ELR (cell line): ENCODE measurements at regions not wholly inside any gene's neighbourhood (a gene's known extent, or its start where the extent isn't known, plus 50 kb on each side); places are given as distances from the start of the nearest gene placed in this dataset.

Experiments
- DNase-seq: peaks from one replicate; pipeline ENCODE4 v3.0.0-alpha.2; 2015; ENCODE audit warnings: low read depth

DNA sequence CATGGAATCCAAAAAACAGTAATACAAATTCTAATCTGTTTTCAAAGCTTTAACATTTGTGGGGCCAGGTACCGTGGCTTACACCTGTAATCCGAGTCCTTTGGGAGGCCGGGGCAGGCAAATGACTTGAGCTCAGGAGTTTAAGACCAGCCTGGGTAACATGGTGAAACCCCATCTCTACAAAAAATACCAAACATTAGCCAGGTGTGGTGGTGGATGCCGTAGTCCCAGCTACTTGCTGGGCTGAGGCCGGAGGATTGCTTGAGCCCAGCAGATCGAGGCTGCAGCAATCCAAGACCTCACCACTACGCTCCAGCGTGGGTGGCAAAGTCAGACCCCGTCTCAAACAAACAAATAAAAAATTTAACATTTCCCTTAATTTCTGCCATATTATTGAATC is 74.3 kb upstream of the SALL3 start:
- DNase-seq: no peak

DNA sequence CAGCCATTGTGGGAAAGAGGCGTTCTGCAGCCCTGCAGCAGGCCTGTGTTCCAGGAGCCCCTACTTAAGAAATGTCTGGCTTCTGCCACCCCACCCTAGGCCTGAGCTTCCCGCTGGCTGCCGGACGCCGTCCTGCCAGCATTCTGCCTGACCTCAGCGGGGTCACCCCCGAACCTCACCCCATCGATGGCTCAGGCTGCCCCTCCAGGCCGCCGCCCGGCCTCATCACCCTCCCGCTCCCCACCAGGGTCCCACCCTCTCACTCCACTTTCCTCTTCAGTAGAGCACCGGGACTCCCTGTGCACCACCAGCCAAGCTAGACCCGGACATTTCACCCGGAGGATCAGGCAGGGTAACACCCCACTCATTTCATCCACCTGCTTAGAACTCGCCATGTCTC is 73.6 kb upstream of the SALL3 start:
- DNase-seq: no peak

DNA sequence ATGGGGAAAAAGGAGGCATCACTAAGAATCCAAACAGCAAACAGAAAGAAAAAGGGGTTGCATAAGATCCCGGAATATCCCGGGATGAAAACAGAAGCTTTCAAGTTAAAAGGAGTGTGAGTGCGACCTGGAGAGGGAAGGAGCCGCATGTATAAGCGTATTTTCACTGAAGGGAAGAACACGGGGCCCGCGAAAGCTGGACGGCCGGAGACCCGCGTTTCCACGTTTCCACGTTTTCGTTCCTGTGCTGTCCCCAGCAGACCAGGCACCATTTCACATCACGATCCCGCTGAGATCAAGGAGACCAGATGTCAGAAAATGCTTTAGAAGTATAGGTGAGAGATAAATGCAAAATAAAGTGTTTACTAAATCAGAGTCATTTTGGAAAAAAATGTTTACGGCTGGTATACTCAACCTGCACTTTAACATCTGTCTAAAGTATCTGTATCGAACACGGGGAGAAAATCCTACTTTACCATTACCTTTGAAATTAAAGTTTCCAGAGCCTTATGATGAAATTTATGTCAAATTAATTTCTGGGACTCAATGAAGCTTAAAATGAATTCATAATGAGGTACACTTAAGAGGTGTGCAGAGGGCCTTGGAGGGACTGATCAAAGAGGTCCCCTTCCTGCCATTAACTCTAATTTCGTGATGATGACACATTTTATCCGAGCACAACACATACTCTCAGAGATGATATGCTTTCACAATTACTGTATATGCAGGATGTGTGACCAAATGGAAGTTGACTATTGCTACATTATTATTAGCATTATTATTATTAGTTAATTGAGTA is 71.0 kb upstream of the SALL3 start:
- no peak for DNase-seq

DNA sequence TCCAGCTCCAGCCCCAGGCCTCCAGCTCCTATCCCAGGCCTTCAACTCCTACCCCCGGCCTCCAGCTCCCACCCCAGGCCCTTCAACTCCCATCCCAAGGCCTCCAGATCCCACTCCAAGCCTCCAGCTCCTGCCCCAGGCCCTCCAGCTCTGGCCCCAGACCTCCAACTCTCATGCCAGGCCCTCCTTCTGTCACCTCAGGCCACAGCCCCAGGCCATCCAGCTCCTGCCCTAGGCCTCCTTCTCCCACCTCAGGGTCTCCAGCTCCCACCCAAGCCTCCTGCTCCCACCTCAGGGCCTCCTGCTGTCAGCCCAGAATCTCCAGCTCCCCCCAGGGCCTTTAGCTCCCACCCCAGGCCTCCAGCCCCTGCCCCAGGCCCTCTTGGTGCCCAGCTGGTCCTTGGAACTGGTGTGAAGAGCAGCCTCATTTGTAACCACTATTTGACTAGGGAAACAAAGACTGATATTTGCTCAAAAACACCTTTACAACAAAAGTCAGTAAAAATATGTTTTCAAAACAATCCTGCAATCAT is 67.8 kb upstream of the SALL3 start:
- no peak for DNase-seq

DNA sequence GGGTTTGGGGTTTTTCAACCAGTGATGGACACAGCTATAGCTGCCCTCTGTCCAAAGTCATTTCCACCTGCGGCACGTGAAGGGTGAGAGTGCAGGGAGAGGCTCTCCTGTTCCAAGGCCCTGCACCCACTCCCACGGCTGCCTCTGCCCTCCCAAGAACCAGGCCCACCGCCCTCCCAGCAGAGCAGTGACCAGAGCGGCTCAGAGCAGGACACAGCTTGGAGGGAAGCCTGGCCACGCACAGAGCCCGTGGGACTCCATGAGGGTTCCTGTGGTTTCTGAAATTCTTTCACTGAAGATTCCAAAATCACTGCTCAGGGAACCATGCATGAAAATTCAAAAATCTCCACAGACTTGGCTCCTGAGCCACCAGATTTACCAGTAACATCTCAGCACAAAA is 67.3 kb upstream of the SALL3 start:
- no peak for DNase-seq

DNA sequence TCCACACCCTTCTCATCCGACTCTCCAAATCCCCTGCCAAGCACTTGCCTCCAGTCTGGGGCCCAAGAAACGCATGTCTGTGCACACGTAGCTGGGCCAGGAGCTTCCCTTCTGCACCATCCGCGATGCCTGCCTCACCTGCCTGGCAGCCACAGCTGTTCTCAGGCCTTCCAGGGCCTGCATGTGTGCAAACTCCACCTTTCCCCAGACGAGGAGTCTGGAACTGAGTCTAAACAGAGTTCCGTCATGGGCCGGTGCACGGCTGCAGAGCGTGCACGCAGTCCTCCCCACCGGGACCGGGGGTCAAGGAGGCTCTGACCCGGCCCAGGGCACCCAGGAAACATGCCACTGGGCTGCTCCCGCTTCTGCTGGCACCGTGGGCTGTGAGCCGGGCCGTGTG is 66.8 kb upstream of the SALL3 start:
- DNase-seq: no peak

DNA sequence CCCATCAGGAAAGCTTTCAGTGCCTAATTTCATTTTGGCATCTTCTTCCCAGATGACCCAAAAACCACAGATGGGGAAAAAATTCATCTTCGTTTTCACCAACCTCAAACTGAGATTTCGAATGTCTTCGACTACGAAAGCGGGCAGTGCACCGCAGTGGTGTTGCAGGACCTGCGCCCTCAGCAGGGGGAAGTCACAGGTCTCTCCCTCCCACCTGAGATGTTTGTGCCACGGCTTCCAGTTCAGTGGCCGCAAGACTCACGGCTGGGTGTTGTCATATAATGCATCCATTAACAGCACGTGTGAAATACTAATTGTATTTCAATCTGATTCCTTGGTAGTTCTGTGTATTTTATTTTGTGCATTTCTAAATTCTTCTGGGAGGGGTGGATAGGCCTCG is 66.2 kb upstream of the SALL3 start:
- DNase-seq: no peak

DNA sequence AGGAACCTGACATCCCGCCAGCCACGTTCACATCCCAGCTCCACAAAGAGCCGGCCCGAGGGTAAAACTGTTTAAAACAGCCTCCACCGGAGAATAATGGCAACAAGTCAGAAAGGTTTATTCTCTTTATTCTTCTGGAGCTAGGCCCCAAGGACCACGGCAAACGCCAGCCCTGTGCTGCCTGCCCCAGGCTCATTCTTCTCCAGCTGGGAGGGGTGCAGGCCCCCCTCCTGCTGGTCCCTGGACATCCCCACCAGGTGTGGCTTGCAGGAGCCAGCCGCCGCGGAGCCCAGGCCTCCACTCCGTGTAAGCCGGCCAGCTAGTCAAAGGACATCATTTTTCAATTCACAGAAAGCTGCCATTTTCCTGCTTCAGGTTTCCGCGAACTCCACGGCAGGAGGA is 65.8 kb upstream of the SALL3 start:
- no peak for DNase-seq

DNA sequence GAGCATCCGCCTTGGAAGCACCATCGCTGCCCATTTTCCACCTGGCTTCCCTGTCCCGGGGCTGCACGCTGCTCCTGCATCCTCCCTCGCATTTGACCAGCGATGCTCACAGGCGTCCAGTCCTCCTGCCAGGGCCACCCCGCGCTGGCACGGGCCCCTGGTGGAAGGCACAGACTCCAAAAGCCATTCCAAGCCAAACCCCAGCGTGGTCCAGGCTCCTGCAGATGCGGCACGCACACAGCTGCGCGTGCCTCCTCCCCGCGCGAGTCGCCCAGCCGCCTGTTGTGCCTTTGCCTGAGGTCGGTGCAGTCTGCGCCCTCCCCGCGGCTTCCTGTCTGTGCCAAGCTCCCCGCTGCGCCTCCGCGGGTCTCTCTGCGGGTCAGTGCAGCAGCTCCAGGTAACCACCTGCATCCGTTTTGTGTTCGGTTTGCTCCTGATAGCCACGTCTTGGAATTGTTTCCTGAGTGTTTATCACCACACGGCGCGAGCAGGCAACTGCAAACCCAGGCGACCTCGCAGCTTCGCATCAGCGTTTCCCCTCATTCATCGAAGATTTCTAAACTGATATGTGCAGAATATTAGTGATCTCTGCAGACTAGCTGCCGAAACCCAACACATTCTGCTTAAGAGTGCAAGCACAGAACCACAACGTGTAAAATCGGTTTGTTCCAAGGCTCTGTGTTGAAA is 65.2 kb upstream of the SALL3 start:
- no peak for DNase-seq

DNA sequence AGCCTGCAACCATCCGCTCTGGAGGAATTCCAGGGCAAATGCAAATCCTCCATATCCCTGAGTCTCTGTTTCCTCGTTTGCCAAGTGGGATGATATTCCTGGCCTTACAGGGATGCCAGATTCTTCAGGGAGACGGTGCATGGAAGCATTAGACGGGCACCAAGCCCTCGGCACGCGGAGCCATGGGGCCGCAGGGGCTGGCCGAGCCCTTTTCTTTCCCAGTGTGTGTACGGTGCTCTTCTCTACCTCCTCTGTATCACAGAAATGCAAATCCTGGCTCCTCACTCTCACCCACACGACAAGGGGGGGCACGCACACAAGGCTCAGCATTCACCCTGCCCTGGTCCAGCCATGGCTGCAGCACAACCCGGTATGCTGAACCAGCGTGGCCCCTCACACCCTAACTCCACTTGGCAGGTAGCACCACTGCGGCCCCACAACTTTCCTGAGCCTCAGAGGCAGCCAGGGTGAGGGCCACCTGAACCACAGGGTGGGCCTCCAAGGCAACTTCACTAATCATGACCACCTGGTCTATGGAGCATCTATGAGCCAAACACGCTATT is 64.1 kb upstream of the SALL3 start:
- no peak for DNase-seq

DNA sequence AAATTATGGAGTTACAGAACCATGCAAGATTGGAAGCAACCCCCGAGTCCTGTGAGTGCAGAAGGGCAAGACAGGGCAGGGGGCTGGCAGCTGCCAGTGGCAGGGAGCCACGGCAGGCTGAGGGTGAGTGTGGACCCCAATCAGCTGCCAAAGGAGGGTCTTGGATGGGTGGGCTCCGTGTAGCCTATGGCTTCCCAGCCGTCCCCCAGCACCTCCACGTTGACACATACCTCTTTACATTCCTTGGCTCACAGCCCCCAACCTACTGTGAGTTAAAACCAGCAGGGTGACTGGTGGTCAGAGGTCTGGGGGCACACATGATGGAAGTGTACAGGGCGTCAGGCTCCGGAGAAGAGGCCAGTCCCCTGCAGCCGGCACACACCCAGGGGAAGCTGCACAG is 60.9 kb upstream of the SALL3 start:
- DNase-seq: no peak

DNA sequence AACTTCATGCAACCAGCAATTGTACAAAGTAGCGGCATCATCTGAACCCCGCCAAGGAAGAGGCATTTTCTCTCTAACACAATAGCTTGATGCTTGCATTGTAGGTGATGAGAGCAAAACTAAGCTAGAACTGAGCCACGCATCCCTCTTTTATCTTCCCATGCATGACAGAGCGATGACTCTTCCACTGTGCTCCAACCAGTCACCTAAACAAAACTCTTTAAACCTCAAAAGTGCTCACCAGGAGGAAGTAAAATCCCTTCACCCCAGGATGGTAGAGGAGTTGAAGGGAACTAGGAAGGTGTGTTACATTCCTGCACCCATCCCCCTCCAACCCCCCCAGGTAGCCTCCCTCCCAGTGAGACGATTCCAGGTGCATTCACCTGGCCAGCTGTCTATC is 59.7 kb upstream of the SALL3 start:
- no peak for DNase-seq

DNA sequence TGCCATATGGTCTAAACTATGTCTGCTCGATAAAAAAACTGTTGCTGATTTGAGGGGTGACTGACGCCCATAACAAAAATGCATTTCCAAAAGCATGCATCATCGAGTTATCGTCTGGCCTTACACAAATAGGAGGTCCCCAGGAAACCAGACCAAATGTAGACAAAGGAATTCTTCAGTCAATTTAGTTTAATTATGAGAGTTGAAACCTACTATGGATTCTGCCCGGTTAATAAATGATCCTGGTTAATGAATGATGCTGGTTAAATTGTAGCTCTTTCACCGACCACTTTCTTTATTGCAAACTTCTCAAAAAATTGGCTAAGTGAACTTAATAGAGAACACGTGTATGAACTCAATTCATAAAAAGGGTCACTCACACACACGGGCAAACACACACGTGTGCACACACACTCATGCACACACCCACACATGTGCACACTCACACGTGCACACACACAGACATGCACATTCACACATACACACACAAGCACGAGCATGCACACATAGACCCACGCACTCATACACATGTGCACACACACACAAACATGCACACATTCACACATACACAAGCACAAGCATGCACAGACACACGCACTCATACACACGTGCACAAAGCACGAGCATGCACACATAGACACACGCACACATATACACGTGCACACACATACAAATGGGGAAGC is 59.0 kb upstream of the SALL3 start:
- DNase-seq: no peak

DNA sequence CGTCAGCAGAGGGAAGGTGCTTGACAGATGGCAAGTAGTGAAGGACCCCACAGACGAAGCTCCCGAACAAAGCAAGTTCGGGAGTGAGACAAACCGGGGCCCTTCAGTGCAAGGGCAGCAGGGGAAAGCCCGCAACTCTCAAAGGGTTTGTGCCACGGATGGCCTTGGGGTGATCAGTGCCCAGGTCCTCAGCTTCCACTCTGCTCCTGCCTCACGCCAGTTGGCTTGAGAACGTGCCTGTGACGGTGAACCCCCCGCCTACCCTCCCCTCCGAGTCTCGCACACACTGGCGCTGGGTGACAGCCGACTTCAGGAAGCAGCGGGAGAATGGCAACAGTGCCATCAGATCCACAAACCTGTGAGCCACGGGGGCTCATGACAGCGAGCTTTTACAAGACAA is 56.8 kb upstream of the SALL3 start:
- no peak for DNase-seq

DNA sequence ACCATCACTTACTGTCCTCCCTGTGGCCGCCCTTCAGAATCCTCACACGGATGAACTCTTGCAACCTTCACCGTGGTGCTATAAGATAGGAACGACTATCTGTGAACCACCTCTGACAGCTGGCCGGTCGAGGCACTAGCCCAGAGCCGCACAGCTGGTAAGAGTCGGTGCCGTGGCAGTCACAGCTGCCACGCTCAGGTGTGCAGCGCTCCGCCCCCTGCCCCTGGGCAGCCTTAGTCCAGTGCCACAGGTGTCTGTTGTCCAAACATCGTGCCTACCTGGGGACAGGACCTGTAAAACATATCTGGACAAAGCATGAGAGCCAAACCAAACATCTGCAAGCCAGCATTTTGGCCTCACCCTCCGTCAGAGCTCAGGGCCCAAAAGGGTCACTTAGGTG is 55.3 kb upstream of the SALL3 start:
- DNase-seq: no peak

DNA sequence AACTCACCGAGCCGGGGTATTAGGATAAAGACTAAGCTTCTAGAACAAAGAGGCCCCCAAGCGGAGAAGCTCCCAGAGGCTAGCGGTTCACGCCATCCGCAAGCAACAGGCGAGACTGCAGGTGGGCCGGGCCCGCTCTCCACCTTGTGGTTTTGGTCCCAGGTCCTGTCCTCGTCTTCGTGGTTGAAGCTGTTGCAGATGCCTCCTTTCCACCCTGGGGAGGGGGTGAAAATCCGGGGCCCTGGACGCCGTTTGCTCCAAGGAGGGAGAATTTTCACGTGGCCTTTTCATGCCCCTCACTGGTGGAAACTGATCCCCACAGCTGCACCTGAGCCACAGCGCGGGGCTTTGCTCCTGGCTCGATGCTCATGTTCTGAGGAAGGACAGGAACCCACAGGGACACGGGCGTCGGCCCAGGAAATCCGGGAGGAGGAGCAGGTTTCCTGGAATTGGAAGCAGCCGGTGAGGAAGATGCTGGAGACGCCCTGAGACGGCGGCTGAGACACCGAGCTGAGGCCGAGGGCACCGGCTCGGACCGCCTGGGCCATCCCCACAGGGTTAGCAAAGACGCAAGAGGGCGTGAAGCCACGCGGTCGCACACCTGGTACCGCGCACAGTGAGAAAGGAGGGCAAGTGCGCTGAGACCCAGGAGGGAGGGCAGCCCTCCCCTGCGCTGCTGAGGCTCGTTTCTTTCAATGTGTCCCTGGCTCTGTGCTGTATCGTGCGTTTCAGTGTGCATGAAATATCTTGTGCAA is 54.7 kb upstream of the SALL3 start:
- no peak for DNase-seq

DNA sequence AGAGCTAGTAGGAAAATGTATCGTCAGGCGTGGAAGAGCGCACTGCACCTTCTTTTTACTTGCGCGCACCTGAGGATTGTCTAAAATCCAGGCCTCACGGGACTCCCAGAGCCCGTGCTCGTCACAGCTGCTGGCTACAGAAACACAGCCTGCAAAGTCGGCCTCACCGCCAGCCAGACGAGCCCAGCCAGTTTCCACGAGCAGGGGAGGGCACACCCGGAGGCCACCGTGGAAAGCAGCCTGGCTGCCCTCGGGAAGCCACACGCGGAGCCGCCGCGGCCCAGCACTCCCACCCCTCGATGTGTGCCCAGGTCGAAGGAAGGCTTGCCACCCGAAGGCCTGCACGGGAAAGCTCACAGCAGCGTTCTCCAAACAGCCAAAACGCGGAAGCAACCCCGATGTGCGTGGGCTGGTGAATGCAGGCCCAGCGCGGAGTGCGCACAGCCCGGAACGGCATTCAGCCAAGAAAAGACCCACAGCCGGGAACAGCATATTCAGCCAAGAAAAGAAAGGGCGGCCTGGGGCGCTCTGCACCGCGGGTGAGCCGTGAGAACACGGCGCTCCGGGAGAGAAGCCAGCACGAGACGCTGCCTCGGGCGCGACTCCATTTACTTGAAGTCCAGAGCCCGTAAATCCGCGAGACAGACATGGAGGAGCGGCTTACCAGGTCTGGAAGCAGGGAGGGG is 53.9 kb upstream of the SALL3 start:
- no peak for DNase-seq

DNA sequence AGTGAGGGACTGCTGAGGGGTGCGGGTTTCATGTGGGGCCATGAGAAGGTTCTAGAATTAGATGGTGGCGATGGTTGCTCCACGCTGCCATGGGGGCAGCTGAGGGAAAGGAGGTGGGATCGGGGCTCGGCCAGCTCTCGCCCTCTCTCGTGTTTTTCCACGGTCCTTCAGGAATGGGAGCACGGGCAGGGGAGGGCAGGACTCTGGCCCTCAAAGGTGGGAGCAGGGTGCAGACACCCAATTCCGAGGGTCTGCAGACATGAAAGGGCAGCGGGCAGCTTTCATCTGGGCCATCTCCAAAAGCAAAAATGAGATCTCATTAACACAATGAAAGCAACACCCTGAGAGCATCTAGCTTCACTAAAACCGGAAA is 53.4 kb upstream of the SALL3 start:
- DNase-seq: no peak

DNA sequence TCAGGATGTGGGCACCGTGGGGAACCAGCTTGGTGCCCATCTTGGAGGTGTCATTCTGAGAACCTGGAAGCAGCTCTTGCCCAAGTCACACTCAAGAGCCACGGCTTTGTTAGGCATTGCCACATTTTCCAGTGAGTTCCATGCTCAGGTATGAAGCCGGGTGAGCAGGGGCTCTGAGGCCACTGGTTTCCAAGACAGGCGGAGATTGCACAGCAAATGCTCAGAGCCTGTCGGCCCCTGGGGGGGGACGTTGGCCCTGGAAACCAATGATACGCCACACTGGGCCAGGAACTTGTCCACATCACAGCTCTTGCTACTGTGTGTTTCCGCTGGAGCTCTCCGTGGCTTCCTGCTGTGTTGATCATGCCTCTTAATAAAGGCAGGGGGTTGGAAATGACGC is 52.5 kb upstream of the SALL3 start:
- no peak for DNase-seq

DNA sequence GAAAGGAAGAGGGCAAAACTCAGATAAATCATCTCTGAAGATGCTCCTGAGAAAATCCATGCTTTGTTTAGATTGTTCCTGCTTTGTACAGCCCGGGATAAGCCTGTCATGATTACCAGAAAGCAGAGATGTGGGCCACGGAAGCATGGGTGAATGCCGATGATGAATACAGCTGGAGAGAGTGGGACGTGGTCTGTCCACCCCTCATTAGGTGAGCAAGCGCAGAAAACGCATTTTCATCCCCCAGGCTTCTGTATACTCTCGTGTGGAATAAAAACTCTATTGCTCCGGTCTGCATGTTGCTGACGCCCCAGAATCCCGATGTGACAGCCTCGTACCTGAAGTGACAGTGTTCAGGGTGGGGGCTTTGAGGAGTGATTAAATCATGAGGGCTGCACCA is 52.0 kb upstream of the SALL3 start:
- no peak for DNase-seq

DNA sequence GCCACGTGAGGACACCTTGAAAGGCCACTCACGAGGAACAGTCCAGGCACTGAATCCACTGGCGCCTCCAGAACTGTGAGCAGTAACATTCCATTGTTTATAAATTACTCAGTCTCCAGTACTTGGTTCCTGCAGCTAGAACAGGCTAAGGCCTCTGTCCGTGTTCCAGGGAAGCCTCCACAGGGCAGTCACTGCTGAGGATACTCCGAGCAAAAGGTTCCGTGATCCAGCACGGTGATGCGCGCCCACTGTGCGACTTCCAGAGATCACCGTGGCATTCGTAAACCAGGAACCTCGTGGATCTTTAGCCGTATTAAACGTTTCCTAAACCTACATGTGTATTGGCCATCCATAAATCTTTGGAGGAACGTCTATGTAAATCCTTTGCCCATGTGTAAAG is 51.5 kb upstream of the SALL3 start:
- DNase-seq: no peak

DNA sequence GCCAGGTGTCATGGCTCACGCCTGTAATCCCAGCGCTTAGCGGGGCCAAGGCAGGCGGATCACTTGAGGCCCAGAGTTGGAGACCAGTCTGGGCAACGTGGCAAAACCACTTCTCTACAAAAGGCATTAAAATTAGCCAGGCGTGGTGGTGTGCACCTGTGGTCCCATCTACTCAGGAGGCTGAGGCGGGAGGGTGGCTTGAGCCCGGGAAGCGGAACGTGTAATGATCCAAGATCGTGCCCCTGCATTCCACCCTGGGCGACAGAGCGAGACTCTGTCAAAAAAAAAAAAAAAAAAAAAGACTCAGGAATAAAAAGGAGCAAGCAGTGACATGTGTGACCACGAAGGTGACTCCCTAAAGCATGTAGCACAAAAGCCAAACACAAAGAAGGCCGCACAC is 50.1 kb upstream of the SALL3 start:
- DNase-seq: no peak
